Endodermal cell (in vitro differentiated cells): ENCODE measurements at regions not wholly inside any gene's neighbourhood (a gene's known extent, or its start where the extent isn't known, plus 50 kb on each side); places are given as distances from the start of the nearest gene placed in this dataset.
"Not testable (repeated sequence)": the region's sequence is repeated elsewhere in the genome, so short reads cannot be mapped to it uniquely, and the experiment has no call there.

ENCODE experiments used
- DNase-seq: peaks from one replicate; pipeline ENCODE4 v3.0.0-alpha.2; 2017
- H3K27ac ChIP-seq: 2 replicates; pipeline ENCODE4 v1.5.1; 2013; ENCODE audit warnings: mild to moderate bottlenecking, low read depth, low read length, moderate library complexity
- H3K27me3 ChIP-seq: 2 replicates; pipeline ENCODE4 v1.6.1; 2013; ENCODE audit warnings: mild to moderate bottlenecking, low read length, moderate library complexity; ENCODE audit not compliant: insufficient read depth, control insufficient read depth, poor library complexity, severe bottlenecking
- H3K36me3 ChIP-seq: 2 replicates; pipeline ENCODE4 v1.7.0; 2013; ENCODE audit warnings: mild to moderate bottlenecking, low read length, moderate library complexity; ENCODE audit not compliant: control insufficient read depth, insufficient read depth
- H3K4me1 ChIP-seq: one replicate; pipeline ENCODE4 v1.7.0; 2013; ENCODE audit warnings: low read length; ENCODE audit not compliant: control insufficient read depth, insufficient read depth
- H3K4me3 ChIP-seq: 2 replicates; pipeline ENCODE4 v1.5.1; 2013; ENCODE audit warnings: mild to moderate bottlenecking, low read length, moderate library complexity
- H3K9ac ChIP-seq: 2 replicates; pipeline ENCODE4 v1.6.1; 2013; ENCODE audit warnings: mild to moderate bottlenecking, low read length, moderate library complexity; ENCODE audit not compliant: poor library complexity, severe bottlenecking; ENCODE audit errors: extremely low read depth
- H3K9me3 ChIP-seq: 2 replicates; pipeline ENCODE4 v1.6.1; 2013; ENCODE audit warnings: mild to moderate bottlenecking, low read length, moderate library complexity; ENCODE audit not compliant: control insufficient read depth
- H3K27ac Mint-ChIP-seq: 2 replicates; pipeline ENCODE4 v1.8.0; 2020; ENCODE audit warnings: mixed read lengths
- H3K27me3 Mint-ChIP-seq: 2 replicates; pipeline ENCODE4 v1.8.0; 2021; ENCODE audit warnings: mild to moderate bottlenecking, mixed read lengths; ENCODE audit not compliant: insufficient read depth
- H3K36me3 Mint-ChIP-seq: 2 replicates; pipeline ENCODE4 v1.8.0; 2020; ENCODE audit warnings: low read depth, mixed read lengths
- H3K4me1 Mint-ChIP-seq: 2 replicates; pipeline ENCODE4 v1.8.0; 2020; ENCODE audit warnings: mixed read lengths
- H3K4me3 Mint-ChIP-seq: 2 replicates; pipeline ENCODE4 v1.8.0; 2020; ENCODE audit warnings: mild to moderate bottlenecking, moderate library complexity, mixed read lengths
- H3K9me3 Mint-ChIP-seq: 2 replicates; pipeline ENCODE4 v1.8.0; 2020; ENCODE audit warnings: mild to moderate bottlenecking, mixed read lengths
- WGBS, 2 experiments: methylation state at CpG; one replicate each; pipeline versions ENCODE4 v1.1.5 to v1.1.7; 2013; ENCODE audit warnings: missing lambda C conversion rate in 2 of 2, mixed read lengths in 1 of 2; ENCODE audit not compliant: insufficient coverage in 1 of 2, insufficient read length in 1 of 2; 5-methylcytosine and 5-hydroxymethylcytosine counted together
- TF ChIP-seq, protein P1 (sequence below): fragments of 200-600 bp; sonication (generic); conservative IDR thresholded peaks from 2 replicates; pipeline ENCODE4 v1.5.0; 2021; ENCODE audit warnings: antibody characterized with exemption, mild to moderate bottlenecking

DNA sequence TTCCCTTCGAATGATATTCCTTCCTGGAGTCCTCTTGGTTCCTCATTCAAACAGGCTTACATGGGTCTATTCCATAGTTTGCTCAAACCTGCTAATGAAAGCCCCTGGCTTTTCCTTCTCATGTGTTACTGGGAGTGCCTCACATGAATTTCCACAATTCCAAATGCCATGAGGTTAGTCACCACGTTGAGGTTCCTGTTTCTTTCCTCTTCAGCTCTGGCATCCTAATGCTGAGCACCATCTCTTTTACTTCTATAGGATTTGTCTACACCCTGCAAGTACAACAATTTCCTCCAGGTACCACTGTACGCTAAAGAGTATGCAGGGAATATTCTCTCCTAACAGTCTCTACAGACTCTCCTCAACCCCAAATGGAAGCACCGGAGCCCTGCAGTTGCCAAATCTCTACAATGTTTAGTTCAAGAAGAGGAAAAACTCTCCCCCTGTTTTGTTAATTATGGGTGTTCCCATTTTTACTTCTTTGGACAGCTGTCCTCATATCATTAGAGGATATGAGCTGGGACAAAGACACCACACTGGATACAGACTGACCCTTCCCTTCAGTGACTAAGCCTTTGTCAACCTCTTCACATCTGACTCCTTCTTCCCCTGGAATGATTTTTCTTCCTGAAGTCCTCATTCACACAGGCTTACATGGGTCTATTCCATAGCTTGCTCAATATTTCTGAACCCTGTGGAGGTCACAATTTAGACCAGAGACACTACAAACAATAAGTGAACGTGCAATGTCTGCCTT, 145.8 kb upstream of the BET1 start:
- no peaks in the 10 kb centered on the region for H3K9me3 ChIP-seq
- H3K4me3 ChIP-seq, result no peak overlapping the region
- H3K27ac Mint-ChIP-seq, result no peak overlapping the region
- WGBS, 2 experiments, result 84 to 89% methylated on average over 2 to 5 of the region's 5 CpGs
- peaks cover 5% of the 10 kb centered on the region for H3K4me1 Mint-ChIP-seq
- TF ChIP-seq, protein P1, sequence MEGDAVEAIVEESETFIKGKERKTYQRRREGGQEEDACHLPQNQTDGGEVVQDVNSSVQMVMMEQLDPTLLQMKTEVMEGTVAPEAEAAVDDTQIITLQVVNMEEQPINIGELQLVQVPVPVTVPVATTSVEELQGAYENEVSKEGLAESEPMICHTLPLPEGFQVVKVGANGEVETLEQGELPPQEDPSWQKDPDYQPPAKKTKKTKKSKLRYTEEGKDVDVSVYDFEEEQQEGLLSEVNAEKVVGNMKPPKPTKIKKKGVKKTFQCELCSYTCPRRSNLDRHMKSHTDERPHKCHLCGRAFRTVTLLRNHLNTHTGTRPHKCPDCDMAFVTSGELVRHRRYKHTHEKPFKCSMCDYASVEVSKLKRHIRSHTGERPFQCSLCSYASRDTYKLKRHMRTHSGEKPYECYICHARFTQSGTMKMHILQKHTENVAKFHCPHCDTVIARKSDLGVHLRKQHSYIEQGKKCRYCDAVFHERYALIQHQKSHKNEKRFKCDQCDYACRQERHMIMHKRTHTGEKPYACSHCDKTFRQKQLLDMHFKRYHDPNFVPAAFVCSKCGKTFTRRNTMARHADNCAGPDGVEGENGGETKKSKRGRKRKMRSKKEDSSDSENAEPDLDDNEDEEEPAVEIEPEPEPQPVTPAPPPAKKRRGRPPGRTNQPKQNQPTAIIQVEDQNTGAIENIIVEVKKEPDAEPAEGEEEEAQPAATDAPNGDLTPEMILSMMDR, result no peak
- no peaks in the 10 kb centered on the region for H3K4me1 ChIP-seq
- no peak for DNase-seq
- H3K9me3 Mint-ChIP-seq, result no peaks in the 10 kb centered on the region
- no peak overlapping the region for H3K27ac ChIP-seq
- no peaks in the 10 kb centered on the region for H3K27me3 Mint-ChIP-seq
- H3K36me3 Mint-ChIP-seq, result no peaks in the 10 kb centered on the region
- H3K4me3 Mint-ChIP-seq, result no peak overlapping the region
- H3K27me3 ChIP-seq, result no peaks in the 10 kb centered on the region
- no peaks in the 10 kb centered on the region for H3K36me3 ChIP-seq
- H3K9ac ChIP-seq, result no peak overlapping the region

DNA sequence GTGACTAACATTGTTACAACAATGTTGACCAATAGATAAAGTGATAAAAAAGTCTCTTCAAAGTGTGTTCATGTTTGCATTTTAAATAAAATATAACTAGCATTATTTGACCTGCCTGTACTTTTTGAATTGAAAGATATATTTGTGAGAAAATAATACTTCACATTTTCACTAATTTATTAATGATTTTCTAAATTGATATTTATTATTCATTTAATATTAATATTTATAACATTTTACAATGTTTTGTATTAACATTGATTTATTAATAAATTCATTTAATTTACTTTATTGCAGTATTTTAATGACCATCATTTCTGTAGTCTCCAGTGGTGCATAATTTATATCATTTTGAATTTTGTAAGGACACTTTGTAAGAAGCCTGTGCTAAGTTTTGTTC, 150.0 kb upstream of the BET1 start:
- H3K4me3 ChIP-seq, result no peak overlapping the region
- H3K9ac ChIP-seq, result no peak overlapping the region
- Mint-ChIP-seq H3K9me3 (no peaks in the 10 kb centered on the region), H3K4me3 (no peak overlapping the region), H3K27ac (no peak overlapping the region), H3K36me3 (no peaks in the 10 kb centered on the region), H3K4me1 (peaks cover 10% of the 10 kb centered on the region), H3K27me3 (no peaks in the 10 kb centered on the region)
- H3K36me3 ChIP-seq, result no peaks in the 10 kb centered on the region
- TF ChIP-seq, protein P1, result no peak
- no peak overlapping the region for H3K27ac ChIP-seq
- no peaks in the 10 kb centered on the region for H3K9me3 ChIP-seq
- no peak for DNase-seq
- no peaks in the 10 kb centered on the region for H3K27me3 ChIP-seq
- H3K4me1 ChIP-seq, result no peaks in the 10 kb centered on the region

DNA sequence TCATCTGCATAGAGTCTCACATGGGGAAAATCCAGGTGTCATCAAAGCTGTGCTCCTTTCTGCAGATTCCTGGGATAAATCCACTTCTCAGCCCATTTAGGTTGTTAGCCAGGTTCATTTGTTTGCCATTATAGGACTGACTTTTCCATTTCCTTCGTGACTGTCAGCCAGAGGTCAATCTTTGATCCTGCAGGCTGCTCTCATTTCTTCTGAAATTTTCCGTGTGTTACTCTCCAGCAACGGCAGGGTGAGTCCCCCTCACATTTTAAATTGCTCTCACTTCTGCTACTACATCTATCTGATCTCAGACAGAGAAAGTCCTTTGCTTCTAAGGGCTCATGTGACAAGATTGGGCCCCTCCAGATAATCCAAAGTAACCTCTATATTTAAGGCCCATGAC, 150.7 kb upstream of the BET1 start:
- peak; percentile 59 for DNase-seq
- no peaks in the 10 kb centered on the region for H3K36me3 Mint-ChIP-seq
- Histone ChIP-seq H3K4me1 (no peaks in the 10 kb centered on the region), H3K27me3 (no peaks in the 10 kb centered on the region), H3K9me3 (no peaks in the 10 kb centered on the region), H3K4me3 (no peak overlapping the region), H3K36me3 (no peaks in the 10 kb centered on the region), H3K27ac (no peak overlapping the region), H3K9ac (no peak overlapping the region)
- H3K4me3 Mint-ChIP-seq, result no peak overlapping the region
- WGBS, 2 experiments, result 36 to 41% methylated on average over 3 of the region's 3 CpGs
- H3K27me3 Mint-ChIP-seq, result no peaks in the 10 kb centered on the region
- TF ChIP-seq, protein P1, result peak; percentile 12
- no peak overlapping the region for H3K27ac Mint-ChIP-seq
- H3K9me3 Mint-ChIP-seq, result no peaks in the 10 kb centered on the region
- H3K4me1 Mint-ChIP-seq, result peaks cover 10% of the 10 kb centered on the region

DNA sequence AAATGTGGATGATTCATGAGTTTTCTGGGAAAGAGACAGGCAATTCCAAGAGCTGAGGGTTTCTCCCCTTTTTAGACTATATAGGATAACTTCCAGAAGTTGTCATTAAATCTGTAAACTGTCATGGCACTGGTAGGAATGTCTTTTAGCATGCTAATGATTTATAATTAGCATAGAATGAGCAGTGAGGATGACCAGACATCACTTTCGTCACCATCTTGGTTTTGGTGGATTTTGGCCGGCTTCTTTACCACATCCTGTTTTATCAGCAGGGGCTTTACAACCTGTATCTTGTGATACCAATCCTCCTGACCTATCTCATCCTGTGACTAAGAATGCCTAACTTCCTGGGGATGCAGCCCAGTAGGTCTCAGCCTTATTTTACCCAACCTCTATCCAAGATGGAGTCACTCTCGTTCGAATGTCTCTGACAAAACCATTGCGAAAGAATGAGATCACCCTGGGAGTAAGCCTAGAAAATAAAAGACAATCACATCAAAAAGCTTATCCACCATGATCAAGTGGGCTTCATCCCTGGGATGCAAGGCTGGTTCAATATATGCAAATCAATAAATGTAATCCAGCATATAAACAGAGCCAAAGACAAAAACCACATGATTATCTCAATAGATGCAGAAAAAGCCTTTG, 153.6 kb upstream of the BET1 start:
- H3K4me3 Mint-ChIP-seq, H3K36me3 Mint-ChIP-seq, H3K27me3 ChIP-seq, H3K9me3 ChIP-seq, DNase-seq, H3K4me1 ChIP-seq, H3K4me3 ChIP-seq, H3K27ac Mint-ChIP-seq, H3K9ac ChIP-seq, H3K27me3 Mint-ChIP-seq, H3K27ac ChIP-seq, H3K36me3 ChIP-seq, H3K9me3 Mint-ChIP-seq: not testable (repeated sequence)
- H3K4me1 Mint-ChIP-seq, result peaks cover 10% of the 10 kb centered on the region
- WGBS, 2 experiments, result 81 to 91% methylated on average over 4 to 5 of the region's 5 CpGs
